ENCODE measurements at regions not wholly inside any gene's neighbourhood (a gene's known extent, or its start where the extent isn't known, plus 50 kb on each side); places are given as distances from the start of the nearest gene placed in this dataset.

GRCh38 chr5:82901281-82901888 is 175.8 kb downstream of the TMEM167A start:
- Histone ChIP-seq H3K4me2 (ENCODE audit: low read depth, low read length) (no peak overlapping the region), H3K79me2 (ENCODE audit: insufficient read depth, low read length) (no peaks in the 10 kb centered on the region), H2AFZ (ENCODE audit: low read length) (no peak overlapping the region), H3K4me3 (replicated peaks in 1 of 3; ENCODE audit: insufficient read depth in 1 of 3, low read depth in 2 of 3, low read length in 3 of 3) (no peak overlapping the region), H3K27ac (ENCODE audit: extremely low read length, insufficient read depth, low read length) (no peak overlapping the region), H3K36me3 (replicated peaks in 1 of 2; ENCODE audit: control insufficient read depth in 1 of 2, insufficient read depth in 2 of 2, low read length in 2 of 2) (no peaks in the 10 kb centered on the region), H3K27me3 (ENCODE audit: control insufficient read depth in 1 of 2, insufficient read depth in 2 of 2, low read length in 2 of 2) (no peaks in the 10 kb centered on the region; a peak in 1 of 5 replicates), H3K9me3 (ENCODE audit: low read length) (peaks cover 19% of the 10 kb centered on the region), H4K20me1 (ENCODE audit: insufficient read depth, low read length) (no peaks in the 10 kb centered on the region), H3K9ac (ENCODE audit: insufficient read depth, low read depth, low read length) (no peak overlapping the region), H3K4me1 (ENCODE audit: insufficient read depth, low read length) (0 out of 2 replicates have a peak, but pooled peaks cover 9% of the 10 kb centered on the region)
- DNase-seq (ENCODE audit: low spot score) (no peak), FAIRE-seq (no peak), ATAC-seq (no peak)
- ChIA-PET CTCF (ENCODE audit: low intra/inter-chr PET ratio, low total read pairs) (no interaction called here), POLR2A (interaction anchor here (0.7 kb wide), 1 partner anchor 514 kb away, joined by 3 read pairs; no protein-coding TSS in a partner anchor)
- no peak for TF ChIP-seq BATF2 (CRISPR knock-in tag; IDR thresholded peaks at IDR 0.05)
- TF ChIP-seq PRMT3 (CRISPR knock-in tag; IDR thresholded peaks at IDR 0.05; ENCODE audit: borderline replicate concordance, low read depth): no peak
- TF ChIP-seq KLF11 (CRISPR knock-in tag; IDR thresholded peaks at IDR 0.05): no peak
- no peak for TF ChIP-seq MED13 (CRISPR knock-in tag; IDR thresholded peaks at IDR 0.05)
- TF ChIP-seq ZNF317 (CRISPR knock-in tag; IDR thresholded peaks at IDR 0.05): peak; percentile 99
- WGBS (ENCODE audit: low lambda C conversion rate): 79% methylated on average over 1 of the region's 1 CpG
- intact Hi-C loops (cut with micrococcal nuclease; ENCODE audit: unreplicated experiment) (no loop called here), in situ Hi-C loops (cut with HindIII; ENCODE audit: extremely low pct_ligation_motif_present, low pct_unique_long_range_greater_than_20kb) (no loop called here)
- BruUV-seq (replicated peaks): no TSS peak

GRCh38 chr5:82894716-82895115 is 182.5 kb downstream of the TMEM167A start:
- FAIRE-seq: no peak
- TF ChIP-seq RBM39 (IDR thresholded peaks at IDR 0.05; ENCODE audit: low read depth, low read length, poor library complexity, severe bottlenecking) (no peak), ZNF772 (CRISPR knock-in tag; IDR thresholded peaks at IDR 0.05) (no peak), POGZ (CRISPR knock-in tag; IDR thresholded peaks at IDR 0.05) (no peak), GABPA (IDR thresholded peaks at IDR 0.05; ENCODE audit: low read depth, low read length) (no peak), GABPA (CRISPR knock-in tag; IDR thresholded peaks at IDR 0.05; ENCODE audit: low read depth) (no peak), CENPBD1 (CRISPR knock-in tag; IDR thresholded peaks at IDR 0.05; ENCODE audit: borderline replicate concordance, low read depth) (no peak), SRSF9 (IDR thresholded peaks at IDR 0.05; ENCODE audit: borderline replicate concordance, insufficient read depth, low read depth, low read length, poor library complexity, severe bottlenecking) (no peak), FOXP4 (CRISPR knock-in tag; IDR thresholded peaks at IDR 0.05) (no peak), PRMT3 (CRISPR knock-in tag; IDR thresholded peaks at IDR 0.05; ENCODE audit: borderline replicate concordance, low read depth) (no peak)
- TF ChIP-seq, protein P1, sequence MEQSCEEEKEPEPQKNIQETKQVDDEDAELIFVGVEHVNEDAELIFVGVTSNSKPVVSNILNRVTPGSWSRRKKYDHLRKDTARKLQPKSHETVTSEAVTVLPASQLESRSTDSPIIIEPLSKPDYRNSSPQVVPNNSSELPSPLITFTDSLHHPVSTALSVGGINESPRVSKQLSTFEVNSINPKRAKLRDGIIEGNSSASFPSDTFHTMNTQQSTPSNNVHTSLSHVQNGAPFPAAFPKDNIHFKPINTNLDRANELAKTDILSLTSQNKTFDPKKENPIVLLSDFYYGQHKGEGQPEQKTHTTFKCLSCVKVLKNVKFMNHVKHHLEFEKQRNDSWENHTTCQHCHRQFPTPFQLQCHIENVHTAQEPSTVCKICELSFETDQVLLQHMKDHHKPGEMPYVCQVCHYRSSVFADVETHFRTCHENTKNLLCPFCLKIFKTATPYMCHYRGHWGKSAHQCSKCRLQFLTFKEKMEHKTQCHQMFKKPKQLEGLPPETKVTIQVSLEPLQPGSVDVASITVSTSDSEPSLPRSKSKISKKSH (CRISPR knock-in tag; IDR thresholded peaks at IDR 0.05; ENCODE audit: borderline replicate concordance): no peak

More at GRCh38 chr5:82894716-82895115, 182.5 kb downstream of the TMEM167A start:
- 20% methylated on average over 3 of the region's 3 CpGs for WGBS (ENCODE audit: low lambda C conversion rate)
- POLR2A ChIA-PET: no interaction called here
- no TSS peak for BruUV-seq (replicated peaks)
- ATAC-seq (no peak), DNase-seq (ENCODE audit: low spot score) (no peak)
- H3K4me3 ChIP-seq (replicated peaks in 1 of 3; ENCODE audit: insufficient read depth in 1 of 3, low read depth in 2 of 3, low read length in 3 of 3): no peak overlapping the region
- CTCF ChIA-PET (ENCODE audit: low intra/inter-chr PET ratio, low total read pairs): no interaction called here
- no peaks in the 10 kb centered on the region for H3K4me1 ChIP-seq (ENCODE audit: insufficient read depth, low read length)
- no peak overlapping the region for H3K9ac ChIP-seq (ENCODE audit: insufficient read depth, low read depth, low read length)
- no peaks in the 10 kb centered on the region for H4K20me1 ChIP-seq (ENCODE audit: insufficient read depth, low read length)
- no peak overlapping the region for H3K4me2 ChIP-seq (ENCODE audit: low read depth, low read length)
- H3K27ac ChIP-seq (ENCODE audit: extremely low read length, insufficient read depth, low read length): no peak overlapping the region
- intact Hi-C loops (cut with micrococcal nuclease; ENCODE audit: unreplicated experiment) (no loop called here), in situ Hi-C loops (cut with HindIII; ENCODE audit: extremely low pct_ligation_motif_present, low pct_unique_long_range_greater_than_20kb) (no loop called here)
- no peaks in the 10 kb centered on the region; a peak in 1 of 5 replicates for H3K27me3 ChIP-seq (ENCODE audit: control insufficient read depth in 1 of 2, insufficient read depth in 2 of 2, low read length in 2 of 2)
- no peak overlapping the region for H2AFZ ChIP-seq (ENCODE audit: low read length)
- H3K9me3 ChIP-seq (ENCODE audit: low read length): no peaks in the 10 kb centered on the region
- H3K36me3 ChIP-seq (replicated peaks in 1 of 2; ENCODE audit: control insufficient read depth in 1 of 2, insufficient read depth in 2 of 2, low read length in 2 of 2): no peaks in the 10 kb centered on the region
- H3K79me2 ChIP-seq (ENCODE audit: insufficient read depth, low read length): no peaks in the 10 kb centered on the region

All from HepG2 (cell line).